GM15510 (cell line): ENCODE measurements at regions not wholly inside any gene's neighbourhood (a gene's known extent, or its start where the extent isn't known, plus 50 kb on each side); places are given as distances from the start of the nearest gene placed in this dataset.

Experiments
- POLR2A ChIP-seq: IDR thresholded peaks from 3 replicates; pipeline ENCODE4 v1.6.1; 2011; ENCODE audit warnings: borderline replicate concordance; ENCODE audit not compliant: insufficient read length; ENCODE audit errors: extremely low read depth

- TF ChIP-seq POLR2A: no peak
Measured at GRCh38 chr3:177882124-177882648, 654.0 kb upstream of the KCNMB2 start.

- no peak for TF ChIP-seq POLR2A
Measured at GRCh38 chr3:177883091-177883490, 653.1 kb upstream of the KCNMB2 start.

DNA sequence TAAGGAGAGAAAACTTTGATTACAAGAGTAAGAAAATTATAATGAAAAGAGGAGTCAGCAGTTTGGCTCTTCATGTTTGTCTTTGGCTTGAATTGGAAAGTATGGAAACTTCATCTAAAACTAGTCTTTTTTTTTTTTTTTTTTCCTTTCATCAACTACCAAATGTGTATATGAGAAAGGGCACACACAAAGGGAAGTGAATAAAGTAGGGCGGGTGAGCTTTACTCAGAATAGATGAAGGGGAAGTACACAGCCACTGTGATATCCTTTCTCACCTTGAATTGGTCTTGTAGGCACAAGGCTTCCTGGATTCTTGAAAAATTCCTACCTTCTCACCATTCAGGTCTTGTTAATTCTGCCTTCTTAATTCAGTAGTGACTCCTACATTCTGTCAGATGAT lies 652.3 kb upstream of the KCNMB2 start:
- no peak for TF ChIP-seq POLR2A

DNA sequence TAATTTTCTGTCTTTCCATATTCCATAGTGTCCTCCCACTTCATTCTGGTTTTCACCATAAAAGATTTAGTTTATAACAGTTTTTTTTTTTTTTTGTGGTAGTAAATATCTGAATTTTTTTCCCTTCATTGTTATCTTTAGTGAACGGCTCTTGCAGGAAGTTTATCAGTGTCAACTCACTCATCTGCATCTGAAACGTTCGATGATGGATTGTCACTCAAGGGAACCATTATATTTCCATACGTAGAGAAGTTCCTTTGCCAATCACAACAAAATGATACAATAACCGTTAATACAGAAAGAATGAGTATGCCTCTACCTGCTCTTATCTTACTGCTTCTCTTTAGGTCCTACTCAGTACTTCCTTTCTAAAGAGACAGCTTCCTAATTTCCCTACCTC lies 651.2 kb upstream of the KCNMB2 start:
- TF ChIP-seq POLR2A: no peak

- TF ChIP-seq POLR2A: no peak
Measured at GRCh38 chr3:177886501-177886900, 649.7 kb upstream of the KCNMB2 start.

DNA sequence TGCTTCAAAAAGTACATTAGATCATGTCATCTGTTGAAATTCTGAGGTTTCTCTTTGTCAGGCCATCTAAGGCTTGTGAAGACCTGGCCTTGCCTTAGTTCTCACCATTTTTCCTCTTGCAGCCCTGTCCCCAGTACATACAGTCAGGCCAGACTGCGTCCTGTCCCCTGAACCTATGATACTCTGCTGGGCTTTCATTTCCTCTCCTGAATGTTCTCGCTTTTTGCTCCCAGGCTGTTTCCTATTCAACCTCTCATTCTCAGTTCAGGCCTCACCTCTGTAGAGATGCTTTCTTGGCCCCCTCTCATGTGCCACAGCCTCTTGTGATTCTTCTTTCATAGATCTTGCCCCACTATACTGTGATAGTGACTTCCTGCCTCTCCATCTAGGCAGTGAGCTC lies 648.8 kb upstream of the KCNMB2 start:
- TF ChIP-seq POLR2A: no peak

DNA sequence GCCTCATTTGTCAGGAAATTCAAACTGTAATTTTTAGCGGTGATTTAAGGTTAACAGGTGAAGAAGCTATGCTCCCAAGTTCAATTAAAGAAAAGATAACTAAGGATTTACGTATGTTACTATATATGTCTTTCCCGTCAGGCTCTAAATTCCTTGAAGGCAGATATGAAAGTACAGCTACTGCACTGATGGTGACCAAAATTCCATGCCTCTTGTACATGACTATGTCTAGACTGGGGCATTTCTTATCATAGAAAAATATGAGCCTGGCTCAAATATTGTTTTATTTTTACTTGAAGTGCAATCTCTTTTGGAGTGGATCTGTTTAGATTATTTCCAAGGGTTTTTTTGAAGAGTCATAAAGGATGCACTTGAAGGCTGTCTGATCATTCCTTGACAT lies 647.1 kb upstream of the KCNMB2 start:
- no peak for TF ChIP-seq POLR2A

GRCh38 chr3:177889652-177890358 lies 646.4 kb upstream of the KCNMB2 start:
- TF ChIP-seq POLR2A: no peak

GRCh38 chr3:177890359-177890683 lies 645.9 kb upstream of the KCNMB2 start:
- no peak for TF ChIP-seq POLR2A

DNA sequence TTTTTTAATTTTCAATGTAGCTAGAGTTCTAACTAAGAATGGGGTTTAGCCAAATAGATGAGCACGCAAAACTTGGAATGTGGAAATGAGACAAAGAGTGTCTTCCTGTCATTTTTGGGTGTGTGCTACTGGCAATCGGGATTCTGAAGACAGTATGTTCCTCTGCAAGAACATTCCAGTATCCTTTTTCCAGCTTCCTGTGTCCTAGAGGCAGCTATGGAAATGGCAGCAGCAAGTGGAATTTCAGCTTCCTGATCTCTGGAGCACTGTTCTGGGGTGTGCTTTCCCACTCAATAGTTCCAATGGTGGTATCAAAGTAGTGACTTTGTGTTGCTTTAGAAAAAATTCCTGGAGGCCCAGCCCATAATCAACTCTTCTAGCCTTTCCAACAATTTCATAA lies 642.9 kb upstream of the KCNMB2 start:
- no peak for TF ChIP-seq POLR2A

- no peak for TF ChIP-seq POLR2A
Measured at GRCh38 chr3:177894081-177894728, 642.0 kb upstream of the KCNMB2 start.

- TF ChIP-seq POLR2A: no peak
Measured at GRCh38 chr3:177898185-177898584, 638.1 kb upstream of the KCNMB2 start.

GRCh38 chr3:177899275-177900067 lies 636.8 kb upstream of the KCNMB2 start:
- TF ChIP-seq POLR2A: no peak

GRCh38 chr3:177902876-177903275 lies 633.4 kb upstream of the KCNMB2 start:
- TF ChIP-seq POLR2A: no peak

DNA sequence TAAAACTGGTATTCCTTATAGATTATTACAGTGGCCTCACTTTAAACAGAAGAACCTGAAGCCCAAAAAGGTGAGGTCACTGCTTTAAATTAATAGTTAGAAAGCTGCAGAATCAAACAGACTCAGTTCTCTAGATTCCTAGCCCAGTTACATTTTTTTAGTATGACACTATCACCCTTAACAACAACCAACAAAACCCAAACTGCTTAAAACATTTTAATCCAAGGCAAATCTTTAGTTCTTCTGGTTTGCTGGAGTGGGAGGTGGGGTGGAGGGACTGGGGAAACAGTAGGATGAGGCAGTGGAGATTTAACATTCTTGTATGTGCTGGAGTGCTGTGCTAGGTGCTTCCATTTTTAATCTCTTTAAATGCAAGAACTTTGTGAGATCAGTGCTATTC lies 631.6 kb upstream of the KCNMB2 start:
- TF ChIP-seq POLR2A: no peak
